IMR-90 (cell line): ENCODE measurements at regions not wholly inside any gene's neighbourhood (a gene's known extent, or its start where the extent isn't known, plus 50 kb on each side); places are given as distances from the start of the nearest gene placed in this dataset.
"Not testable (repeated sequence)": the region's sequence is repeated elsewhere in the genome, so short reads cannot be mapped to it uniquely, and the experiment has no call there.

ENCODE experiments used
- ATAC-seq: fragments of 200-7000 bp; cut with Tn5 transposase; 2 replicates; pipeline ENCODE4 v1.9.1; 2020; ENCODE audit warnings: low read depth, mild to moderate bottlenecking, moderate library complexity
- BruUV-seq: library from RNA; stranded (reverse); fragments of 400-500 nt; replicated peaks from 2 replicates; lab custom pipeline; 2021; lab: Mats Ljungman, UMichigan
- CTCF ChIA-PET: fragments of 300-600 bp; formaldehyde crosslinking; extraction: SDS; loops from one replicate; lab custom pipeline; 2021; ENCODE audit warnings: antibody characterized with exemption; lab: Yijun Ruan, JAX
- POLR2A ChIA-PET: fragments of 300-600 bp; sonication (Branson Sonifier 250); formaldehyde crosslinking; loops from one replicate; lab custom pipeline; 2022; ENCODE audit warnings: antibody characterized with exemption; ENCODE audit not compliant: unreplicated experiment; lab: Charles Lee
- DNase-seq: peaks from one replicate; pipeline ENCODE4 v3.0.0; 2013
- H2AFZ ChIP-seq: replicated peaks from 2 replicates; pipeline ENCODE3; 2013; ENCODE audit warnings: low read length, mild to moderate bottlenecking; ENCODE audit not compliant: poor library complexity
- H2AK5ac ChIP-seq: 2 replicates; pipeline ENCODE4 v1.6.1; 2013; ENCODE audit warnings: low read depth, low read length, inconsistent platforms
- H2AK9ac ChIP-seq: replicated peaks from 2 replicates; pipeline ENCODE3; 2013; ENCODE audit warnings: mild to moderate bottlenecking, low read depth, low read length, moderate library complexity; ENCODE audit not compliant: poor library complexity
- H2BK120ac ChIP-seq: 2 replicates; pipeline ENCODE4 v1.6.1; 2013; ENCODE audit warnings: low read depth, low read length, inconsistent platforms
- H2BK15ac ChIP-seq: 3 replicates; pipeline ENCODE4 v1.6.1; 2013; ENCODE audit warnings: low read depth, low read length, inconsistent platforms
- H2BK20ac ChIP-seq: 2 replicates; pipeline ENCODE4 v1.6.1; 2013; ENCODE audit warnings: low read depth, mild to moderate bottlenecking, inconsistent platforms, low read length, moderate library complexity
- H2BK5ac ChIP-seq: 2 replicates; pipeline ENCODE4 v1.6.1; 2013; ENCODE audit warnings: mild to moderate bottlenecking, low read depth, low read length, inconsistent platforms; ENCODE audit not compliant: poor library complexity, severe bottlenecking
- H3K14ac ChIP-seq: replicated peaks from 2 replicates; pipeline ENCODE4 v1.6.1; 2013; ENCODE audit warnings: low read depth, low read length, inconsistent platforms
- H3K18ac ChIP-seq: 2 replicates; pipeline ENCODE4 v1.6.1; 2013; ENCODE audit warnings: low read depth, low read length, control low read depth
- H3K23ac ChIP-seq: 2 replicates; pipeline ENCODE4 v1.6.1; 2013; ENCODE audit warnings: low read depth, low read length, inconsistent platforms
- H3K27ac ChIP-seq: 2 replicates; pipeline ENCODE4 v1.5.1; 2013; ENCODE audit warnings: mild to moderate bottlenecking, control low read depth, low read length; ENCODE audit not compliant: insufficient read depth
- H3K27me3 ChIP-seq: 2 replicates; pipeline ENCODE4 v1.6.1; 2013; ENCODE audit warnings: low read length; ENCODE audit not compliant: control insufficient read depth, insufficient read depth
- H3K36me3 ChIP-seq: 2 replicates; pipeline ENCODE4 v1.6.1; 2013; ENCODE audit warnings: low read length, mixed read lengths; ENCODE audit not compliant: control insufficient read depth, insufficient read depth
- H3K4ac ChIP-seq: 2 replicates; pipeline ENCODE4 v1.6.1; 2013; ENCODE audit warnings: low read depth, low read length, inconsistent platforms
- H3K4me1 ChIP-seq: 2 replicates; pipeline ENCODE4 v1.6.1; 2013; ENCODE audit warnings: low read length, mixed read lengths; ENCODE audit not compliant: control insufficient read depth, insufficient read depth
- H3K4me2 ChIP-seq: 2 replicates; pipeline ENCODE4 v1.6.1; 2013; ENCODE audit warnings: low read depth, mild to moderate bottlenecking, control low read depth, low read length, moderate library complexity
- H3K4me3 ChIP-seq: 2 replicates; pipeline ENCODE4 v1.5.1; 2013; ENCODE audit warnings: low read depth, mild to moderate bottlenecking, control low read depth, low read length, moderate library complexity; ENCODE audit not compliant: insufficient read depth
- H3K56ac ChIP-seq: 2 replicates; pipeline ENCODE4 v1.6.1; 2013; ENCODE audit warnings: low read length, inconsistent platforms; ENCODE audit not compliant: insufficient read depth; ENCODE audit errors: extremely low read depth
- H3K79me1 ChIP-seq, 2 experiments: 2 replicates each; pipeline ENCODE4 v1.6.1; 2013; ENCODE audit warnings: low read length in 2 of 2, inconsistent platforms in 1 of 2, low read depth in 1 of 2
- H3K9ac ChIP-seq: 2 replicates; pipeline ENCODE4 v1.6.1; 2013; ENCODE audit warnings: low read depth, low read length, control low read depth
- H3K9me1 ChIP-seq: 2 replicates; pipeline ENCODE4 v1.6.1; 2013; ENCODE audit warnings: low read length, inconsistent platforms; ENCODE audit not compliant: insufficient read depth
- H3K9me3 ChIP-seq: 2 replicates; pipeline ENCODE4 v1.6.1; 2013; ENCODE audit warnings: low read length; ENCODE audit not compliant: control insufficient read depth, insufficient read depth
- H4K20me1 ChIP-seq: 2 replicates; pipeline ENCODE4 v1.6.1; 2013; ENCODE audit warnings: low read length, inconsistent platforms; ENCODE audit not compliant: insufficient read depth
- H4K5ac ChIP-seq: 2 replicates; pipeline ENCODE4 v1.6.1; 2013; ENCODE audit warnings: mild to moderate bottlenecking, low read depth, low read length, control low read depth
- H4K8ac ChIP-seq, 2 experiments: 2 replicates each; pipeline ENCODE4 v1.6.1; 2013; ENCODE audit warnings: low read depth in 2 of 2, low read length in 2 of 2, control low read depth in 1 of 2, inconsistent platforms in 1 of 2
- H4K91ac ChIP-seq: 2 replicates; pipeline ENCODE4 v1.6.1; 2013; ENCODE audit warnings: low read depth, low read length, inconsistent platforms; ENCODE audit not compliant: insufficient read depth
- CHD1 ChIP-seq: IDR thresholded peaks from 2 replicates; pipeline ENCODE4 v1.6.1; 2012; ENCODE audit warnings: low read depth, low read length, improper control_type of control experiment
- WGBS, 2 experiments: methylation state at CpG; one replicate each; pipeline versions ENCODE4 v1.1.5 to v1.1.7; 2013; ENCODE audit warnings: missing lambda C conversion rate in 2 of 2; ENCODE audit not compliant: insufficient read length in 1 of 2; ENCODE audit errors: extremely low coverage in 2 of 2; 5-methylcytosine and 5-hydroxymethylcytosine counted together
- dilution Hi-C: fragments of 300-500 bp; cut with HindIII; formaldehyde crosslinking; loops from one replicate; pipeline ENCODE4 v1.14.3; 2018; ENCODE audit warnings: low sequenced_read_pairs; ENCODE audit not compliant: unreplicated experiment
- in situ Hi-C: fragments of 300-500 bp; cut with MboI; formaldehyde crosslinking; loops from 3 replicates; pipeline ENCODE4 v1.14.3; 2019; ENCODE audit warnings: low sequenced_read_pairs, inconsistent platforms, mixed read lengths
- intact Hi-C: fragments of 100-400 bp; cut with micrococcal nuclease; formaldehyde crosslinking; loops from 2 replicates; pipeline ENCODE4 v1.10.0; 2022

DNA sequence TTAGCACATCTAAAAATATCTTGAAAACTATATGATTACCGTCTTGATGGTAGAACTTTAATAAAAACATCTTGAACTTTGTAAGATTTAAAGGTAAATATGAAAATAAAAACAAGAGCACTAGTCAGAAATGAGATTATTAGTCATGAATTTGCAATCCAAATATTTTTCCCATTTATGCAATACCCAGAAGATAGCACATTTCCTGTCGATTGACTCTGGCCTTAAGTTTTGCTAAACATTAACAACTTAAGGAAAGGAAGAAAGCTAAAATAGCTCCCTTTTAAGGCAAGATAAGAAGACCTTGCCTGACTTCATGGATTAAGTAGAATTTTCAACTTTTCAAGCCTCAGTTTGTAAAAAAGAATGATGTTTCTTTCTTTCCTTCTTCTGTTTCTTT lies 1374.7 kb upstream of the RAG2 start:
- Histone ChIP-seq H3K79me1 (no peaks in the 10 kb centered on the region), H3K27ac (no peak overlapping the region), H3K4me2 (no peak overlapping the region), H3K23ac (no peak overlapping the region), H3K9me3 (no peaks in the 10 kb centered on the region), H3K27me3 (no peaks in the 10 kb centered on the region), H2AK9ac (no peak overlapping the region), H4K91ac (no peak overlapping the region), H3K36me3 (no peaks in the 10 kb centered on the region), H3K9me1 (no peaks in the 10 kb centered on the region), H3K18ac (no peak overlapping the region), H3K4ac (no peak overlapping the region), H2BK20ac (no peak overlapping the region), H4K8ac (no peak overlapping the region), H2BK120ac (no peak overlapping the region), H2BK15ac (no peak overlapping the region), H3K9ac (no peak overlapping the region), H3K56ac (no peak overlapping the region), H2AK5ac (no peak overlapping the region), H3K14ac (no peak overlapping the region), H3K4me1 (no peaks in the 10 kb centered on the region), H2BK5ac (no peak overlapping the region), H2AFZ (no peak overlapping the region), H4K5ac (no peak overlapping the region), H3K4me3 (no peak overlapping the region), H4K20me1 (no peaks in the 10 kb centered on the region)
- DNase-seq: no peak
- no peak for TF ChIP-seq CHD1
- BruUV-seq: no TSS peak
- dilution Hi-C loops (no loop called here), intact Hi-C loops (no loop called here), in situ Hi-C loops (no loop called here)
- ATAC-seq: no peak
- no CpG with 5 or more reads among the region's 2 CpGs for WGBS, 2 experiments
- CTCF ChIA-PET: no interaction called here
- POLR2A ChIA-PET: no interaction called here

DNA sequence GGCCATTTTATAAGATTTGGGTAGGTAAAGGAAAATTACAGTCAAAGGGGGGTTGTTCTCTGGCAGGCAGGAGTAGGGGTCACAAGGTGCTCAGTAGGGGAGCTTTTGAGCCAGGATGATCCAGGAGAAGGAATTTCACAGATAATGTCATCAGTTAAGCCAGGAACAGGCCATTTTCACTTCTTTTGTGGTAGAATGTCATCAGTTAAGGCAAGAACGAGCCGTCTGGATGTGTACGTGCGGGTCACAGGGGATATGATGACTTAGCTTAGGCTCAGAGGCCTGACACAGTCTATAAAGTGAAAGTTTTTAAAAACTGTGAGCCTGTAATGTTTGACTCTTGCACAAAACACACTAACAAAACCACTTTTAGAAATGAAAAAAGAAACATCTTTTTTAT lies 1371.3 kb upstream of the RAG2 start:
- DNase-seq, H3K36me3 ChIP-seq, H3K18ac ChIP-seq, H3K27me3 ChIP-seq, H3K23ac ChIP-seq, H2AFZ ChIP-seq, H4K91ac ChIP-seq, H3K14ac ChIP-seq, H3K9me1 ChIP-seq, dilution Hi-C loops, H2AK5ac ChIP-seq, H2BK20ac ChIP-seq, H4K20me1 ChIP-seq, H2BK5ac ChIP-seq, H3K4ac ChIP-seq, ATAC-seq, H3K4me1 ChIP-seq, H2BK15ac ChIP-seq, BruUV-seq, in situ Hi-C loops, H3K56ac ChIP-seq, CTCF ChIA-PET, intact Hi-C loops, H4K8ac ChIP-seq, H2AK9ac ChIP-seq, H3K79me1 ChIP-seq, H4K5ac ChIP-seq, H3K4me3 ChIP-seq, H3K9ac ChIP-seq, H3K4me2 ChIP-seq, H3K27ac ChIP-seq, H3K9me3 ChIP-seq, POLR2A ChIA-PET, H2BK120ac ChIP-seq: not testable (repeated sequence)
- WGBS, 2 experiments: no CpG with 5 or more reads among the region's 4 CpGs
